Epithelial cell of esophagus (primary cell): ENCODE measurements at regions not wholly inside any gene's neighbourhood (a gene's known extent, or its start where the extent isn't known, plus 50 kb on each side); places are given as distances from the start of the nearest gene placed in this dataset.

Source experiments
- DNase-seq: peaks from one replicate; pipeline ENCODE4 v3.0.0; 2010; ENCODE audit warnings: low read depth
- H3K4me3 ChIP-seq: 2 replicates; pipeline ENCODE4 v1.5.1; 2011; ENCODE audit warnings: mild to moderate bottlenecking, low read length, control low read depth
- CTCF ChIP-seq: IDR thresholded peaks from 2 replicates; pipeline ENCODE4 v1.5.1; 2011; ENCODE audit warnings: low read depth, mild to moderate bottlenecking, low read length, control low read depth, inconsistent platforms; ENCODE audit not compliant: insufficient read depth; ENCODE audit errors: missing control alignments

- TF ChIP-seq CTCF, result no peak
- DNase-seq, result no peak
- H3K4me3 ChIP-seq, result no peak overlapping the region
These were observed 1124.4 kb downstream of the TYW1 start for GRCh38 chr7:68121056-68121455.

GRCh38 chr7:68121655-68122054 is 1125.0 kb downstream of the TYW1 start:
- no peak for DNase-seq
- no peak for TF ChIP-seq CTCF
- H3K4me3 ChIP-seq, result no peak overlapping the region

- no peak for TF ChIP-seq CTCF
- no peak for DNase-seq
- no peak overlapping the region for H3K4me3 ChIP-seq
These were observed 1126.2 kb downstream of the TYW1 start for GRCh38 chr7:68122801-68123200.

- no peak for TF ChIP-seq CTCF
- no peak for DNase-seq
- H3K4me3 ChIP-seq, result no peak overlapping the region
These were observed 1128.5 kb downstream of the TYW1 start for GRCh38 chr7:68125168-68125567.

- TF ChIP-seq CTCF, result no peak
- DNase-seq, result no peak
- H3K4me3 ChIP-seq, result no peak overlapping the region
These were observed 1136.4 kb downstream of the TYW1 start for GRCh38 chr7:68133045-68133444.

- no peak overlapping the region for H3K4me3 ChIP-seq
- no peak for TF ChIP-seq CTCF
- DNase-seq, result no peak
These were observed 1146.7 kb downstream of the TYW1 start for GRCh38 chr7:68143345-68143744.

GRCh38 chr7:68146983-68147382 is 1150.3 kb downstream of the TYW1 start:
- no peak for DNase-seq
- H3K4me3 ChIP-seq, result no peak overlapping the region
- TF ChIP-seq CTCF, result no peak
